NCI-H2196 treated with DMSO at 0.1 percent for 48 hours (cell line): ENCODE measurements at regions not wholly inside any gene's neighbourhood (a gene's known extent, or its start where the extent isn't known, plus 50 kb on each side); places are given as distances from the start of the nearest gene placed in this dataset.

Experiments
- DNase-seq: peaks from one replicate; lab custom pipeline; 2025; ENCODE audit not compliant: unreplicated experiment; lab: John Stamatoyannopoulos, UW

- no peak for DNase-seq
Observed at GRCh38 chr13:68199271-68199670, 969.1 kb upstream of the PCDH9 start.

GRCh38 chr13:68190818-68191217, 960.7 kb upstream of the PCDH9 start:
- DNase-seq = no peak

- DNase-seq = no peak
Observed at GRCh38 chr13:68185444-68186141, 955.5 kb upstream of the PCDH9 start.

GRCh38 chr13:68176475-68176874, 946.3 kb upstream of the PCDH9 start:
- no peak for DNase-seq

- DNase-seq = no peak
Observed at GRCh38 chr13:68174893-68175292, 944.8 kb upstream of the PCDH9 start.

- no peak for DNase-seq
Observed at GRCh38 chr13:68173111-68173510, 943.0 kb upstream of the PCDH9 start.

GRCh38 chr13:68170961-68171360, 940.8 kb upstream of the PCDH9 start:
- no peak for DNase-seq

- DNase-seq = no peak
Observed at GRCh38 chr13:68168448-68168847, 938.3 kb upstream of the PCDH9 start.

- DNase-seq = no peak
Observed at GRCh38 chr13:68160466-68160865, 930.3 kb upstream of the PCDH9 start.

GRCh38 chr13:68152414-68152813, 922.3 kb upstream of the PCDH9 start:
- DNase-seq = no peak

GRCh38 chr13:68145852-68146251, 915.7 kb upstream of the PCDH9 start:
- no peak for DNase-seq

- no peak for DNase-seq
Observed at GRCh38 chr13:68128297-68128915, 898.3 kb upstream of the PCDH9 start.

GRCh38 chr13:68125087-68125480, 894.9 kb upstream of the PCDH9 start:
- DNase-seq = no peak

- no peak for DNase-seq
Observed at GRCh38 chr13:68124437-68125086, 894.4 kb upstream of the PCDH9 start.

- no peak for DNase-seq
Observed at GRCh38 chr13:68110178-68110768, 880.1 kb upstream of the PCDH9 start.

GRCh38 chr13:68107667-68108066, 877.5 kb upstream of the PCDH9 start:
- no peak for DNase-seq

- DNase-seq = no peak
Observed at GRCh38 chr13:68099631-68100030, 869.5 kb upstream of the PCDH9 start.

GRCh38 chr13:68081061-68081460, 850.9 kb upstream of the PCDH9 start:
- no peak for DNase-seq

GRCh38 chr13:68078874-68079273, 848.7 kb upstream of the PCDH9 start:
- DNase-seq = no peak

- DNase-seq = no peak
Observed at GRCh38 chr13:68078469-68078868, 848.3 kb upstream of the PCDH9 start.

- no peak for DNase-seq
Observed at GRCh38 chr13:68076046-68076445, 845.9 kb upstream of the PCDH9 start.

- DNase-seq = no peak
Observed at GRCh38 chr13:68066879-68067513, 836.9 kb upstream of the PCDH9 start.
